ENCODE measurements at regions not wholly inside any gene's neighbourhood (a gene's known extent, or its start where the extent isn't known, plus 50 kb on each side); places are given as distances from the start of the nearest gene placed in this dataset.

DNA sequence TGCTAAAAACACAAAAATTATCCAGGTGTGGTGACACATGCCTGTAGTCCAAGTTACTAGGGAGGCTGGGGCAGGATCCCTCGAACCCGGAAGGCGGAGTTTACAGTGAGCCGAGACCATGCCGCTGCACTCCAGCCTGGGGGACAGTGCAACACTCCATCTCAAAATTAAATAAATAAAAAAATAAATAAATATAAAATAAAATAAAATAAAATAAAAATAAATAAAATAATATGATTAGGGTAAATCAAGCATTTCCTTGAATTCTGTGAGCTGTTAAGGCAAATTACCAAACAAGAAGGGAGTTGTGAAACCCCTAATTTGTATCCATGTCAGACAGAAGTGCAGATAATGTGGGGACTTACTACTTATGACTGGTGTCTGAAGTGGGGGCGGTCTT, 1928.9 kb upstream of the IGFBP7 start:
- no peak overlapping the region for H3K9ac ChIP-seq (ENCODE audit: extremely low read depth, insufficient read length, low read length)
- H2AFZ ChIP-seq (ENCODE audit: low read length) = no peak overlapping the region
- no peak overlapping the region for H3K56ac ChIP-seq (ENCODE audit: insufficient read length, low read depth, low read length)
- no peak overlapping the region for H4K5ac ChIP-seq (ENCODE audit: insufficient read length, low read depth, low read length)
- no peak overlapping the region for H3T11ph ChIP-seq (ENCODE audit: low read length)
- H2BK20ac ChIP-seq (ENCODE audit: low read depth, low read length, poor library complexity, severe bottlenecking) = no peak overlapping the region
- H3K9me3 ChIP-seq (ENCODE audit: control insufficient read depth, low read depth, low read length) = no peaks in the 10 kb centered on the region
- H3K36me3 Mint-ChIP-seq (ENCODE audit: insufficient read depth in 1 of 3, low read depth in 3 of 3) = no peaks in the 10 kb centered on the region
- H2BK120ac ChIP-seq (ENCODE audit: low read depth, low read length, poor library complexity, severe bottlenecking) = no peak overlapping the region
- no peak for DNase-seq
- no CpG with 5 or more reads among the region's 6 CpGs for WGBS (ENCODE audit: extremely low coverage, insufficient read length, low lambda C conversion rate)
- H3K4me2 ChIP-seq (ENCODE audit: insufficient read depth, insufficient read length, low read length) = no peak overlapping the region
- H3K4ac ChIP-seq (ENCODE audit: low read depth, low read length) = no peak overlapping the region
- no peak overlapping the region for H3K18ac ChIP-seq (ENCODE audit: insufficient read length, low read depth, low read length)
- TF ChIP-seq, protein P1, sequence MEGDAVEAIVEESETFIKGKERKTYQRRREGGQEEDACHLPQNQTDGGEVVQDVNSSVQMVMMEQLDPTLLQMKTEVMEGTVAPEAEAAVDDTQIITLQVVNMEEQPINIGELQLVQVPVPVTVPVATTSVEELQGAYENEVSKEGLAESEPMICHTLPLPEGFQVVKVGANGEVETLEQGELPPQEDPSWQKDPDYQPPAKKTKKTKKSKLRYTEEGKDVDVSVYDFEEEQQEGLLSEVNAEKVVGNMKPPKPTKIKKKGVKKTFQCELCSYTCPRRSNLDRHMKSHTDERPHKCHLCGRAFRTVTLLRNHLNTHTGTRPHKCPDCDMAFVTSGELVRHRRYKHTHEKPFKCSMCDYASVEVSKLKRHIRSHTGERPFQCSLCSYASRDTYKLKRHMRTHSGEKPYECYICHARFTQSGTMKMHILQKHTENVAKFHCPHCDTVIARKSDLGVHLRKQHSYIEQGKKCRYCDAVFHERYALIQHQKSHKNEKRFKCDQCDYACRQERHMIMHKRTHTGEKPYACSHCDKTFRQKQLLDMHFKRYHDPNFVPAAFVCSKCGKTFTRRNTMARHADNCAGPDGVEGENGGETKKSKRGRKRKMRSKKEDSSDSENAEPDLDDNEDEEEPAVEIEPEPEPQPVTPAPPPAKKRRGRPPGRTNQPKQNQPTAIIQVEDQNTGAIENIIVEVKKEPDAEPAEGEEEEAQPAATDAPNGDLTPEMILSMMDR (conservative IDR thresholded peaks at IDR 0.05) = no peak
- H4K8ac ChIP-seq (replicated peaks; ENCODE audit: insufficient read length, low read depth, low read length) = no peak overlapping the region
- H3K23ac ChIP-seq (ENCODE audit: insufficient read length, low read depth, low read length) = no peak overlapping the region
- no peaks in the 10 kb centered on the region for H3K79me1 ChIP-seq (ENCODE audit: insufficient read depth, low read depth, low read length, poor library complexity, severe bottlenecking)
- H3K4me1 Mint-ChIP-seq = peaks cover 11% of the 10 kb centered on the region in 2 experiments; a peak in 3 of 4 replicates
- no peaks in the 10 kb centered on the region for H3K27me3 Mint-ChIP-seq (ENCODE audit: low read depth)
- H3K4me1 ChIP-seq (ENCODE audit: insufficient read depth, low read length) = no peaks in the 10 kb centered on the region; the same call in 1 of the 2 replicates
- H2BK12ac ChIP-seq (ENCODE audit: insufficient read length, low read depth, low read length) = no peak overlapping the region
- H3K27ac ChIP-seq (ENCODE audit: insufficient read length, low read depth, low read length) = no peak overlapping the region
- no peak overlapping the region for H2BK5ac ChIP-seq (ENCODE audit: insufficient read length, low read length)
- H3K4me3 Mint-ChIP-seq = no peak overlapping the region
- no peaks in the 10 kb centered on the region for H4K20me1 ChIP-seq (ENCODE audit: control insufficient read depth, insufficient read depth, insufficient read length)
- no peak overlapping the region; a peak in 1 of 7 replicates for H3K27ac Mint-ChIP-seq
- H3K9me3 Mint-ChIP-seq = no peaks in the 10 kb centered on the region
- H3K14ac ChIP-seq (ENCODE audit: insufficient read depth, low read length) = no peak overlapping the region
- H3K23me2 ChIP-seq (ENCODE audit: insufficient read length, low read depth, low read length, poor library complexity, severe bottlenecking) = no peaks in the 10 kb centered on the region
- H2AK5ac ChIP-seq (ENCODE audit: insufficient read length, low read length) = no peak overlapping the region
- H2BK15ac ChIP-seq (ENCODE audit: low read depth, low read length) = no peak overlapping the region
- no peak overlapping the region for H4K91ac ChIP-seq (ENCODE audit: insufficient read length, low read depth, low read length)
- H3K79me2 ChIP-seq (ENCODE audit: insufficient read depth, low read length) = no peaks in the 10 kb centered on the region
- no peaks in the 10 kb centered on the region for H3K27me3 ChIP-seq (ENCODE audit: insufficient read depth, low read length)

All from H9 (cell line).